ENCODE measurements at regions not wholly inside any gene's neighbourhood (a gene's known extent, or its start where the extent isn't known, plus 50 kb on each side); places are given as distances from the start of the nearest gene placed in this dataset.

- DNase-seq (ENCODE audit: low spot score), result no peak
- no peaks in the 10 kb centered on the region for H3K9me3 ChIP-seq
- no peaks in the 10 kb centered on the region for H3K36me3 ChIP-seq
- H3K4me1 ChIP-seq (replicated peaks), result no peaks in the 10 kb centered on the region
- intact Hi-C loops (cut with DNase I), result no loop called here
- no peak for TF ChIP-seq POLR2AphosphoS5 (IDR thresholded peaks at IDR 0.05)
- TF ChIP-seq, protein P1, sequence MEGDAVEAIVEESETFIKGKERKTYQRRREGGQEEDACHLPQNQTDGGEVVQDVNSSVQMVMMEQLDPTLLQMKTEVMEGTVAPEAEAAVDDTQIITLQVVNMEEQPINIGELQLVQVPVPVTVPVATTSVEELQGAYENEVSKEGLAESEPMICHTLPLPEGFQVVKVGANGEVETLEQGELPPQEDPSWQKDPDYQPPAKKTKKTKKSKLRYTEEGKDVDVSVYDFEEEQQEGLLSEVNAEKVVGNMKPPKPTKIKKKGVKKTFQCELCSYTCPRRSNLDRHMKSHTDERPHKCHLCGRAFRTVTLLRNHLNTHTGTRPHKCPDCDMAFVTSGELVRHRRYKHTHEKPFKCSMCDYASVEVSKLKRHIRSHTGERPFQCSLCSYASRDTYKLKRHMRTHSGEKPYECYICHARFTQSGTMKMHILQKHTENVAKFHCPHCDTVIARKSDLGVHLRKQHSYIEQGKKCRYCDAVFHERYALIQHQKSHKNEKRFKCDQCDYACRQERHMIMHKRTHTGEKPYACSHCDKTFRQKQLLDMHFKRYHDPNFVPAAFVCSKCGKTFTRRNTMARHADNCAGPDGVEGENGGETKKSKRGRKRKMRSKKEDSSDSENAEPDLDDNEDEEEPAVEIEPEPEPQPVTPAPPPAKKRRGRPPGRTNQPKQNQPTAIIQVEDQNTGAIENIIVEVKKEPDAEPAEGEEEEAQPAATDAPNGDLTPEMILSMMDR (IDR thresholded peaks at IDR 0.05), result no peak
- H3K27ac ChIP-seq, result no peak overlapping the region
- H3K4me3 ChIP-seq, result no peak overlapping the region
- H3K27me3 ChIP-seq (replicated peaks; ENCODE audit: insufficient read depth), result no peaks in the 10 kb centered on the region
- WGBS, result 66% methylated on average over 20 of the region's 20 CpGs
These were observed 134.8 kb upstream of the NTM start for GRCh38 chr11:131235328-131236298.

DNA sequence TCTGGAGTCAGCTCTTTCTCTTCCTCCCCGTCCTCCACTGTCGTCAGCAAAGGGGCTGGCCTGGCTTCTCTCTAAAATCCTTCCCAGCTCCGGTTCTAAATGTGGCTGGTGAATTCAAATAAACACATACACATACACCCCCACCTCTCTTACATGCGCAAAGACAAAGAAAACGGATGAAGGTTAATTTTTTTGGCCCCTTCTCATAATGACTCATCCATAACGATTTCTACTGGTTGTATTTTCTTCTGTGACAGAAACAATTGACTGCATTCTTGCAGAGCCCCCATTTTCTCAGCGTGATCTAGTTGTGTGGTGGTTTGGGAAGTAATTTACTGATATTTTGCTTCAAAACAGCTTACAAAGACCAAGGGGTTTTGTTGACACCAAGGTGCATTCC, 130.0 kb upstream of the NTM start:
- intact Hi-C loops (cut with DNase I), result no loop called here
- WGBS, result 73% methylated on average over 7 of the region's 7 CpGs
- no peak for TF ChIP-seq POLR2AphosphoS5 (IDR thresholded peaks at IDR 0.05)

GRCh38 chr11:131242476-131243000, 127.9 kb upstream of the NTM start:
- WGBS, result 100% methylated on average over 1 of the region's 1 CpG

More for the DNA sequence above, 130.0 kb upstream of the NTM start:
- Histone ChIP-seq H3K9me3 (no peaks in the 10 kb centered on the region), H3K27me3 (replicated peaks; ENCODE audit: insufficient read depth) (no peaks in the 10 kb centered on the region), H3K4me3 (no peak overlapping the region), H3K4me1 (replicated peaks) (no peaks in the 10 kb centered on the region), H3K36me3 (no peaks in the 10 kb centered on the region), H3K27ac (no peak overlapping the region)
- no peak for DNase-seq (ENCODE audit: low spot score)

GRCh38 chr11:131246156-131246555, 124.3 kb upstream of the NTM start:
- Histone ChIP-seq H3K36me3 (no peaks in the 10 kb centered on the region), H3K4me1 (replicated peaks) (no peaks in the 10 kb centered on the region)

More at GRCh38 chr11:131242476-131243000, 127.9 kb upstream of the NTM start:
- DNase-seq (ENCODE audit: low spot score), result no peak
- Histone ChIP-seq H3K9me3 (no peaks in the 10 kb centered on the region), H3K27me3 (replicated peaks; ENCODE audit: insufficient read depth) (no peaks in the 10 kb centered on the region), H3K27ac (no peak overlapping the region), H3K36me3 (no peaks in the 10 kb centered on the region), H3K4me3 (no peak overlapping the region), H3K4me1 (replicated peaks) (no peaks in the 10 kb centered on the region)
- no peak for TF ChIP-seq POLR2AphosphoS5 (IDR thresholded peaks at IDR 0.05)
- intact Hi-C loops (cut with DNase I), result no loop called here

GRCh38 chr11:131246663-131247062, 123.8 kb upstream of the NTM start:
- H3K9me3 ChIP-seq, result no peaks in the 10 kb centered on the region
- no peaks in the 10 kb centered on the region for H3K4me1 ChIP-seq (replicated peaks)
- no peak overlapping the region for H3K27ac ChIP-seq
- DNase-seq (ENCODE audit: low spot score), result no peak
- intact Hi-C loops (cut with DNase I), result no loop called here
- no peaks in the 10 kb centered on the region for H3K27me3 ChIP-seq (replicated peaks; ENCODE audit: insufficient read depth)
- no peak overlapping the region for H3K4me3 ChIP-seq
- TF ChIP-seq, protein P1 (IDR thresholded peaks at IDR 0.05), result peak in 1 of 4 experiments; percentile 13
- no peak for TF ChIP-seq POLR2A (IDR thresholded peaks at IDR 0.05)
- 13% methylated on average over 15 of the region's 15 CpGs for WGBS
- no peaks in the 10 kb centered on the region for H3K36me3 ChIP-seq

More at GRCh38 chr11:131246156-131246555, 124.3 kb upstream of the NTM start:
- DNase-seq (ENCODE audit: low spot score), result no peak
- TF ChIP-seq POLR2A (IDR thresholded peaks at IDR 0.05) (no peak), POLR2AphosphoS5 (IDR thresholded peaks at IDR 0.05) (no peak)
- TF ChIP-seq, protein P1 (IDR thresholded peaks at IDR 0.05), result no peak
- intact Hi-C loops (cut with DNase I), result no loop called here
- H3K27me3 ChIP-seq (replicated peaks; ENCODE audit: insufficient read depth), result no peaks in the 10 kb centered on the region
- 28% methylated on average over 3 of the region's 3 CpGs for WGBS
- H3K4me3 ChIP-seq, result no peak overlapping the region
- H3K9me3 ChIP-seq, result no peaks in the 10 kb centered on the region
- no peak overlapping the region for H3K27ac ChIP-seq

Data from prostate gland (tissue), 2 donors.